K562 (cell line): ENCODE measurements at regions not wholly inside any gene's neighbourhood (a gene's known extent, or its start where the extent isn't known, plus 50 kb on each side); places are given as distances from the start of the nearest gene placed in this dataset.

ENCODE experiments used
- ARID2 ChIP-seq: fragments of 450-650 bp; IDR thresholded peaks from 2 replicates; pipeline ENCODE4 v1.6.1; 2017; ENCODE audit warnings: antibody characterized with exemption, mild to moderate bottlenecking
- CCAR2 ChIP-seq: fragments of 200-400 bp; formaldehyde crosslinking; IDR thresholded peaks from 2 replicates; pipeline ENCODE4 v1.6.1; 2017; ENCODE audit warnings: mild to moderate bottlenecking, low read depth, low read length
- E2F8 ChIP-seq: fragments of 450-650 bp; IDR thresholded peaks from 2 replicates; pipeline ENCODE4 v1.7.1; 2018; ENCODE audit warnings: mild to moderate bottlenecking, low read depth; ENCODE audit not compliant: partially characterized antibody
- HDAC2 ChIP-seq: fragments of 450-650 bp; IDR thresholded peaks from 2 replicates; pipeline ENCODE4 v1.6.1; 2016; ENCODE audit warnings: mild to moderate bottlenecking
- HMG20A ChIP-seq: fragments of 450-650 bp; formaldehyde crosslinking; conservative IDR thresholded peaks from 2 replicates; pipeline ENCODE4 v1.4.0; 2020; ENCODE audit warnings: mild to moderate bottlenecking, mixed read lengths
- HOXB6 ChIP-seq: fragments of 250-450 bp; sonication (Bioruptor Pico); IDR thresholded peaks from 2 replicates; pipeline ENCODE4 v1.5.1; 2022; ENCODE audit warnings: mild to moderate bottlenecking, borderline replicate concordance
- LARP7 ChIP-seq: fragments of 450-650 bp; IDR thresholded peaks from 2 replicates; pipeline ENCODE4 v1.6.1; 2016
- NR2C1 ChIP-seq, 2 experiments: fragments of 450-650 bp; IDR thresholded peaks; 2 replicates each; pipeline ENCODE4 v1.6.1; 2017; ENCODE audit warnings: mild to moderate bottlenecking in 2 of 2, antibody characterized with exemption in 1 of 2, inconsistent platforms in 1 of 2, missing compliant biosample characterization in 1 of 2, missing genetic modification characterization in 1 of 2
- PPARD ChIP-seq: fragments of 250-450 bp; sonication (Bioruptor Pico); IDR thresholded peaks from 2 replicates; pipeline ENCODE4 v1.8.0; 2022; ENCODE audit warnings: inconsistent platforms, mild to moderate bottlenecking, moderate library complexity
- PTTG1 ChIP-seq: fragments of 450-650 bp; IDR thresholded peaks from 2 replicates; pipeline ENCODE4 v1.6.1; 2016; ENCODE audit warnings: low read depth, mild to moderate bottlenecking, missing genetic modification characterization, missing compliant biosample characterization
- SMARCE1 ChIP-seq: fragments of 450-650 bp; IDR thresholded peaks from 2 replicates; pipeline ENCODE4 v1.7.1; 2016; ENCODE audit warnings: mild to moderate bottlenecking
- TBP ChIP-seq: optimal IDR thresholded peaks from 2 replicates; pipeline ENCODE3; 2011; ENCODE audit warnings: low read depth, low read length, improper control_type of control experiment
- ZBTB17 ChIP-seq: fragments of 450-650 bp; formaldehyde crosslinking; IDR thresholded peaks from 2 replicates; pipeline ENCODE4 v1.4.0; 2020; ENCODE audit warnings: mild to moderate bottlenecking
- ZFX ChIP-seq: sonication (generic); formaldehyde crosslinking; IDR thresholded peaks from 2 replicates; pipeline ENCODE4 v1.8.0; 2022; ENCODE audit warnings: mild to moderate bottlenecking, missing genetic modification reagents, moderate library complexity
- ZNF232 ChIP-seq: sonication (generic); formaldehyde crosslinking; IDR thresholded peaks from 2 replicates; pipeline ENCODE4 v1.8.0; 2022; ENCODE audit warnings: mild to moderate bottlenecking, missing genetic modification reagents
- ZNF384 ChIP-seq: IDR thresholded peaks from 2 replicates; pipeline ENCODE4 v1.6.1; 2012; ENCODE audit warnings: low read depth, low read length, improper control_type of control experiment
- ZNF830 ChIP-seq: fragments of 250-450 bp; sonication (Bioruptor Pico); IDR thresholded peaks from 2 replicates; pipeline ENCODE4 v1.5.0; 2021; ENCODE audit warnings: mild to moderate bottlenecking
- TF ChIP-seq, protein P1 (sequence below), 2 experiments: fragments of 450-650 bp in 1 of 2; IDR thresholded peaks; 2 replicates each; pipeline ENCODE4 v1.6.1; 2011 to 2017; ENCODE audit warnings: low read depth in 2 of 2, antibody characterized with exemption in 1 of 2, borderline replicate concordance in 1 of 2, low read length in 1 of 2, mild to moderate bottlenecking in 1 of 2, mixed read lengths in 1 of 2; ENCODE audit not compliant: control insufficient read depth in 1 of 2
- TF ChIP-seq, protein P2 (sequence below): sonication (generic); formaldehyde crosslinking; IDR thresholded peaks from 2 replicates; pipeline ENCODE4 v1.8.0; 2022; ENCODE audit warnings: missing genetic modification reagents, mild to moderate bottlenecking, borderline replicate concordance
- TF ChIP-seq, protein P3 (sequence below): fragments of 450-650 bp; IDR thresholded peaks from 2 replicates; pipeline ENCODE4 v1.6.1; 2016; ENCODE audit warnings: missing biosample characterization, missing genetic modification characterization

DNA sequence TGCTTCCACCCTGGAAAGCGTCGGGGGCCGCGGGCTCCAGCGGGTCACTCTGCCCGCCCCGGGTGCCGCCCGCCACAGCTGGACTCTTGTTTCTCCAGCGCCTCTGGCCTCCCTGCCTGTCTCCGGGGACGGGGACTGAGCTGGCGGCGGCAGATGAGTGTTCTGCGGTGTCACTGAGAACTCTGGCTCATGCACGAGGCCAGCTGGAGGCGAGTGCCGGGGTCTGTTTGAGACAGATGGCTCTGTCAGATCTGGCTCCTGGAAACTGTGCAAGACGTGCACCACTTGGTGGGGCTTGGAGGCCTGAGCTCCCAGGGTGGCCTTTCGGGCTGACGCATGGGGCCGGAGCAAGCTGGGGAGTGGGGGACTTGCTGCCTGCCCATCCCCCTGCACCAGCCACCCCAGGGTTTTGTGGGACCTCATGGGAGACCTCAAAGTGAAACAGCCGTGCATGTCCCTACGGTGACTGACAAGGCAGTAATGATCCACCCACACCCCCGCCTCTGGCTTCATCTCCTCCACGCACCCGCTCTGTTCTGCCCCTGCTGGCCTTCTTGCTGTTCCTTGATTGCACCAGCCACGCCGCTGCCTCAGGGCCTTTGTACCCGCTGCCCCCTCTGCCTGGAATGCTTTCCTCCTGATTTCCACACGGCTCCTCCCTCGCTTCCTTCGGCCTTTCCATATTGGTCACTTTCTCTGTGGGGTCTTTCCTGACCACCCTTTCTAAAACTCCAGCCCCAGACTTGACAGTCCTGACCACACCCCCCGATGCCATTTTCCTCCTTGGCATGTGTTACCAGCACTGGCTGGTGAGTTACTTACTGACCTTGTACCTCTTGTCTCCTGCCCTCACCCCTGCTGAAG, 174.9 kb upstream of the CIBAR2 start (continued):
- TF ChIP-seq, protein P1, sequence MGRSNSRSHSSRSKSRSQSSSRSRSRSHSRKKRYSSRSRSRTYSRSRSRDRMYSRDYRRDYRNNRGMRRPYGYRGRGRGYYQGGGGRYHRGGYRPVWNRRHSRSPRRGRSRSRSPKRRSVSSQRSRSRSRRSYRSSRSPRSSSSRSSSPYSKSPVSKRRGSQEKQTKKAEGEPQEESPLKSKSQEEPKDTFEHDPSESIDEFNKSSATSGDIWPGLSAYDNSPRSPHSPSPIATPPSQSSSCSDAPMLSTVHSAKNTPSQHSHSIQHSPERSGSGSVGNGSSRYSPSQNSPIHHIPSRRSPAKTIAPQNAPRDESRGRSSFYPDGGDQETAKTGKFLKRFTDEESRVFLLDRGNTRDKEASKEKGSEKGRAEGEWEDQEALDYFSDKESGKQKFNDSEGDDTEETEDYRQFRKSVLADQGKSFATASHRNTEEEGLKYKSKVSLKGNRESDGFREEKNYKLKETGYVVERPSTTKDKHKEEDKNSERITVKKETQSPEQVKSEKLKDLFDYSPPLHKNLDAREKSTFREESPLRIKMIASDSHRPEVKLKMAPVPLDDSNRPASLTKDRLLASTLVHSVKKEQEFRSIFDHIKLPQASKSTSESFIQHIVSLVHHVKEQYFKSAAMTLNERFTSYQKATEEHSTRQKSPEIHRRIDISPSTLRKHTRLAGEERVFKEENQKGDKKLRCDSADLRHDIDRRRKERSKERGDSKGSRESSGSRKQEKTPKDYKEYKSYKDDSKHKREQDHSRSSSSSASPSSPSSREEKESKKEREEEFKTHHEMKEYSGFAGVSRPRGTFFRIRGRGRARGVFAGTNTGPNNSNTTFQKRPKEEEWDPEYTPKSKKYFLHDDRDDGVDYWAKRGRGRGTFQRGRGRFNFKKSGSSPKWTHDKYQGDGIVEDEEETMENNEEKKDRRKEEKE (IDR thresholded peaks at IDR 0.05; ENCODE audit: borderline replicate concordance in 1 of 2, control insufficient read depth in 1 of 2, low read depth in 2 of 2, low read length in 1 of 2) = no peak
- no peak for TF ChIP-seq ZFX
- TF ChIP-seq PPARD (CRISPR knock-in tag) = no peak
- TF ChIP-seq, protein P2, sequence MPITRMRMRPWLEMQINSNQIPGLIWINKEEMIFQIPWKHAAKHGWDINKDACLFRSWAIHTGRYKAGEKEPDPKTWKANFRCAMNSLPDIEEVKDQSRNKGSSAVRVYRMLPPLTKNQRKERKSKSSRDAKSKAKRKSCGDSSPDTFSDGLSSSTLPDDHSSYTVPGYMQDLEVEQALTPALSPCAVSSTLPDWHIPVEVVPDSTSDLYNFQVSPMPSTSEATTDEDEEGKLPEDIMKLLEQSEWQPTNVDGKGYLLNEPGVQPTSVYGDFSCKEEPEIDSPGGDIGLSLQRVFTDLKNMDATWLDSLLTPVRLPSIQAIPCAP (CRISPR knock-in tag) = no peak
- TF ChIP-seq NR2C1 (IDR thresholded peaks at IDR 0.05) = no peak
- no peak for TF ChIP-seq NR2C1 (tag; IDR thresholded peaks at IDR 0.05)
- TF ChIP-seq HDAC2 = 0 out of 2 replicates have a peak, but pooled peaks have one; percentile 32
- TF ChIP-seq CCAR2 = no peak
- TF ChIP-seq ZNF830 (CRISPR knock-in tag) = no peak
- TF ChIP-seq, protein P3, sequence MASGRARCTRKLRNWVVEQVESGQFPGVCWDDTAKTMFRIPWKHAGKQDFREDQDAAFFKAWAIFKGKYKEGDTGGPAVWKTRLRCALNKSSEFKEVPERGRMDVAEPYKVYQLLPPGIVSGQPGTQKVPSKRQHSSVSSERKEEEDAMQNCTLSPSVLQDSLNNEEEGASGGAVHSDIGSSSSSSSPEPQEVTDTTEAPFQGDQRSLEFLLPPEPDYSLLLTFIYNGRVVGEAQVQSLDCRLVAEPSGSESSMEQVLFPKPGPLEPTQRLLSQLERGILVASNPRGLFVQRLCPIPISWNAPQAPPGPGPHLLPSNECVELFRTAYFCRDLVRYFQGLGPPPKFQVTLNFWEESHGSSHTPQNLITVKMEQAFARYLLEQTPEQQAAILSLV (tag) = no peak
- TF ChIP-seq ZNF384 = no peak
- TF ChIP-seq TBP = no peak
- no peak for TF ChIP-seq SMARCE1
- no peak for TF ChIP-seq ARID2
- no peak for TF ChIP-seq PTTG1 (tag)
- TF ChIP-seq E2F8 = no peak
- no peak for TF ChIP-seq HMG20A
- TF ChIP-seq HOXB6 = no peak
- TF ChIP-seq ZNF232 (CRISPR knock-in tag) = no peak
- TF ChIP-seq ZBTB17 (CRISPR knock-in tag) = no peak
- no peak for TF ChIP-seq LARP7
